Forelimb muscle (tissue), 1 donor: ENCODE measurements at regions not wholly inside any gene's neighbourhood (a gene's known extent, or its start where the extent isn't known, plus 50 kb on each side); places are given as distances from the start of the nearest gene placed in this dataset.

Source experiments
- DNase-seq: peaks from one replicate; pipeline ENCODE4 v3.0.0-alpha.2; 2013; ENCODE audit warnings: low read depth

DNA sequence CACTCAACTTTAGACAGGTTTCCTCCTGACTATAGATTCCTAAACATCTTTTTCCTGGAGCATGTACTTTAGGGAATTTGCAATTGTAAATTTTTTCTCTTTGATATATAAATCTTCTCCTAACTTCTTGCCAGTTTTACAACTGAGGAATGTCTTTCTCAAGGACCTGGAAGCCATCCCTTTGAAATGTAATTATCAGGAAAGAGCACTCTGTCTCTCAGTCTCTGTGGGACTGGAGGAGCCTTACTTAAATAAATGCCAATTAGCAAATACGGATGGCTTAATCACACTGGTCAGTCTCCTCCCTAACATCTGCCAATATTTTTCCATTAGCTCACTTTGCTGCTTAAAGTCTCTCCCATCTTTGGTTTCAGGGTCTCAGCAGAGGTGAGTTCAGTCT lies 344.3 kb upstream of the ARRDC3 start:
- DNase-seq, result no peak

DNA sequence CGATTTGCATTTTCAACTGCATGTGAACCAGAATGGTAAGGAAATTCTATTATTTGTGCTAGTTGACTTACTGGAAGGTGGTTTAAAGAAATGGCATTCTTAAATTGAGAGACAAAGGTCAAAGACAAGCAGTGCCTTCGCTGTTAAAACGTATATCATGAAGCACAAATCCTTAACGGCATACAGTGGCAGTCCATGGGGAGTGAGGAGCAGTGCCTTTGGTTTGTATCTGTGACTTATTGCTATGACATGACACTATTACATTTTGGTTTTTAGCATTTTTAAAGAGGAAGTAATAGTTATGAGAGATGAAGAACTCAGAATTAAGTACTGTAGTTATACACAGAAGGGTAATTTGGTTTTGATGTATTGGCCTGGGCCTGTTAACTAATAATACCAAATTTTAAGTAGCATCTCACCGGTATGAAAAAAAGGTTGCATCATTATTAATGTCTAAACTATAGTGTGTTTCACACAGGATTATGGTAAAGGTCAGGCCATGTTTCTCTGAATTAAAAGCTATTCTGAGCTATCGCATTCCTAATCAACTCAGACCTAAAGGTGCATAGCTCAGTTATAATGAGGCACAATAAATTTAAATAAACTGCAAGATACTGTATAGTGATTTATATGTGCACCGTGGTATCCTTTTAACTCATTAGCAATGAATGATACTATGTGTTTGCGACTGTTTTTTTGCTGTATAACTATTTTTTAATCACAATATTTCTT lies 339.8 kb upstream of the ARRDC3 start:
- DNase-seq, result no peak

DNA sequence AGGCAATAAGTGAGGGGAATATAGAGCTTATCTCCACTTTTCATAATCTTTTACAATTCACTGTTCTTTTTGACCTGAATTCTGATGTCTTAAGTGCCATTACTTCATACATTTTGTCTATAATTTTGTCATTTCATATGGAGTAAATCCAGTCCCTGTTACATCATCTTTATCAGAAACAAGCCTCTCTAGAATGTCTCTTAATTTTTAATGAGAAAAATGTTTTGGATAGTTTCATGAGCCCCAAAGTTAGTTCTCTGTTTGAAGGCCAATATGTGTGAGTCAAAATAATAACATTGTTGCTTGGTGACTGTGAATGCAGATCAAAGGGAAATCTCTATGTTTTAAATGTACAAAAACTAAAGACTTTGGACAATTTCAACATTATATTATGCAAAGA lies 329.6 kb upstream of the ARRDC3 start:
- no peak for DNase-seq

DNA sequence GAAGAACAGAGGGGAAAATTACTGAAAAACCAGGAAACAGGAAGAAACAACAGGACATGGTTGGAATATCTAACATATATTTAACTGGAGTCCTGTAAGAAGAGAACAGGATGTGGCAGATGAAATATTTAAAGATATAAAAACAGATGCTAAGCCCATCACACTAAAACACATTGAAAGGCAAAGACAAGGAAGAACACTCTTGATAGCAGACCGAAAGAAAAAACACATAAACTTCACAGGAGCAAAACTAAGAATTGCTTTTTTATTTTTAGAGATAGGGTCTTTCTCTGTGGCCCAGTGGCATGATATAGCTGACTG lies 324.4 kb upstream of the ARRDC3 start:
- no peak for DNase-seq

DNA sequence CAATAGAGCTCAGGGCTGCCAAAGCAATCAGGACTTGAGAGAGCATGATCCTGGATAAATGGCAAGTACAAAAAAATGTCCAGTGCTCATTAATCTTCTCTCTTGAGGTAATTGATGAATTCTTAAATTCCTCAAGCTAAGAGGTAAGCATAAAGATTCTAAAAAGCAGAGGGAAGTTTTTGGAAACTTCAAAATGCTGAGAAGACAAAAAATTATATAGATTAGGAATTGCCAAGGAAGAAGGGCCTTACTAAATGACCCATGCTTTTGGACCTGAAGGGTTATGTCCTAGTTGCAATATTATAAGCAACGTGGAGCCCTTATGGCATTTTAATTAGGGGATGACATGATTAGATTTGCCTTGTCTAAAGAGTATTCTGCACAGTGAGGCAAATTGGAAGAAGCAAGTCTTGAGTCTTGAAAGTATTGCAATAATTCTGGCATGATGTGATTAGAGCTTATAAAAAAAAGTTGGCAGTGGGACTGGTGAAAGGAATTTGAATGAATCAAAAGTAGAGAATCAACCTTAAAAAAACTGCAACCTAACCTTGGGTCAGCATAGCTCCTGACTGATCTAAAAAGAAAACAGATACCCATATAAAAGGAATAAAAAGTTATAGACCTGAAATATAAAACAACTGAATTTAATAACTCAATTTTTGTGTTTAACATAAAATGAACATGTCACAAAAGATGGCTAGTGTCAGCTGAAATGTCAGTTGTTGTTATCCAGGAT lies 323.8 kb upstream of the ARRDC3 start:
- DNase-seq, result no peak

DNA sequence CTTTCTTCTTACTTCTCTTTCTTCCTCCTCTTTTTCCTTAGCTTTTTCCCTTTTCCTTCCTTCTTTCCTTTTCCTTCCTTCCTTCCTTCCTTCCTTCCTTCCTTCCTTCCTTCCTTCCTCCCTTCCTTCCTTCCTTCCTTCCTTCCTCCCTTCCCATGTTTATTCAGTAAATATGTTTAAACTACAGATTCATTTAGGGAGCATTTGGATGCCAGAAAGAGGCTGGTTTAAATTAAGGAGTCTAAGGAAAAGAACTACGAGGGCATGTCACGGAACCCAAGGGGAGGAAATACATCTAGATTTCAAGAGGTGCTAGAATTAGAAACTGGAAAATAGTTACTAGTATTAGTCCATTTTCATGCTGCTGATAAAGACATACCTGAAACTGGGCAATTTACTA lies 320.0 kb upstream of the ARRDC3 start:
- DNase-seq, result no peak

DNA sequence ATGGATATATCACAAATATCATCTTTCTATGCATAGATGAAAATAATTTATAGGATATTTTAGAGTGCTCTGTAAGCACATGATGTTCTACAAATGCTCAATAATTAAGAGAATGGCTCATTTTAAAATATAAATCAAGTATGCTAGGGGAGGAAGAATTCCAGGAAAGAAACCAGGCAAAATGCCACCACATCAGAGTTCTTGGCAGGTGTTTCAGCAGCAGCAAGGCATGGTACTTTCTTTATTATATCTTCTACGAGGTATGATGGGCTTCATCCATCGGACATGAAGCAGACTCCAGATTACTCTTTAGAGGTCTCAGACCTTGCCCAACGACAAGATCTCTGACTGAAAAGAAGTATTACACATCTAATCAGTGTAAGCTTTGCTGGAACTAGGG lies 316.3 kb upstream of the ARRDC3 start:
- DNase-seq, result no peak

DNA sequence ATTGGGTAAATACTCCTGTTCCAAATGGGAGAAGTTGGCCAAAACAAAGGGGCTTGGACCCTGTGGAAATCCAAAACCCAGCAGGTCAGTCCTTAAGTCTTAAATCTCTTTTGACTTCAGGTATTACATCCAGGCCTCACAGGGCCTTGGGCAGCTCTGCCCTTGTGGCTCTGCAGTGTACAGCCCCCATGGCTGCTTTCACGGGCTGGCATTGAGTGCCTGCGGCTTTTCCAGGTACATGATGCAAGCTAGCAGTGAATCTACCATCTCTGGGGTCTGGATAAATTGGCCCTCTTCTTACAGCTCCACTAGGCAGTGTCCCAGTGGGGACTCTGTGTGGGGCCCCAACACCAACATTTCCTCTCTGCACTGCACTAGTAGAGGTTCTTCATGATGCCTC lies 308.5 kb upstream of the ARRDC3 start:
- DNase-seq, result no peak

DNA sequence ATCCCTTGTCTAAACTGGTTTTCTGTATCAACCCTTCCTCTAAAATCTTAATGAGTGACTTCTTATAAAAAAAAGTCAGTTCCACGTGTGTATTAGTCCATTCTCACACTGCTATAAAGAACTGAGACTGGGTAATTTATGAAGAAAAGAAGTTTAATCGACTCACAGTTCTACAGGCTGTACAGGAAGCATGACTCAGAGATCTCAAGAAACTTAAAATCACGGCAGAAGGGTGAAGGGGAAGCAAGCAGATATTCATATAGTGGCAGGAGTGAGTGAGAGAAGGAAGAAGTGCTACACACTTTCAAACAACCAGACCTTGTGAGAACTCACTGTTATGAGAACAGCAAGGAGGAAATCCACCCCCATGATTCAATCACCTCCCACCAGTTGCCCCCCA lies 307.8 kb upstream of the ARRDC3 start:
- no peak for DNase-seq

DNA sequence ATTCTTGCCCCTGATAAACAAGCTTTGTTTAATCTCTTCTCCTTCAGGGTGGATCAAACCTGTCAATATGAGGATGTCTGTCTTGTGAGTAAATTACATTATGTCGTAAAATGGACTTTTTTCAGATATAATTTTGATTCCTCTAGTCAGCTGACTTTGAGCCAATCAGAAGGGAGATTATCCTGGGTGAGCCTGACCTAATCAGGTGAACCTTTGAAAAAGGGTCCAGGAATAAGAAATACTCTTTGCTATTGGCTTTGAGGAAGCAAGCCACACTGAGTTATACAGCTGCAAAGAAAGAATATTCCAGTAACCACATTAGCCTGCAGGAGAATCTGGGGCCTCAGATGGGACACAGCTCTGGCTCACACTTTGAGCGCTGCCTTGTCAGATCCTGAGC lies 304.3 kb upstream of the ARRDC3 start:
- no peak for DNase-seq

DNA sequence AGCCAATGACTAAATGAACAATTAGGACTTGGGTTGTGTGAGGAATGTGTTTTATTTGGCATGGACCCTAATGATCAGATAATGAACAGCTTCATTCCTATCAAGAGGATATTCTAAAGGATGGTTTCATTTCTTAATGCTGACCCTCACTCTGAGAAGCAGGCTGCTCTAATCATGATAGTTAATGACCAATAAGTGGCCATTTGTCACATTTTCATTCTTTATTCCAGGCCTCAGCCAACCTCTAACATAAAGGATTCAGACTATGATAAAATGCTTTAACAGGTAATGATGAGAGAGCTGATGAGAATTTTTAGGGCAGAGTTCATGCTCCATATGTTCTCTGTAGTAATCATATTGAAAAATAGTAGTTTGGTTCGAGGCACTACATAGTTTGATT lies 301.5 kb upstream of the ARRDC3 start:
- no peak for DNase-seq

DNA sequence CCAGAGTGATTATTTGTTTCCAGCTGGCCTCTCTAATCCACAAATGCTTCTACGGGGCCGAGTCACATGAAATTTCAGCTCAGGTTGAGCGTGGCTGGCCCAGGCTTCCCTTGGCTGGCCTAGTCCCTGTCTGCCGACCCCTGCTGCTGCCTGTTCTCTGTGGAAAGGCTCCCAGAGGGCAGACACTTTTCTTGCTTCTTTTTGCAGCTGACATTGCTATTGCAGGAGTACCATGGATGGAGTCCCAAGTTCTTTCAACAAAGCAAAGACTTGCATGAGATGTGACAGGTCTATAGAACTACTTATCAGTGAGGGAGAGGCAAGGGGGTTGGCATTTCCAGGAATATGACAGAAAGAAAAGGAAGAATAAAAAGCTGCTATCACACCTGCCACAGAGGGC lies 287.4 kb upstream of the ARRDC3 start:
- no peak for DNase-seq

DNA sequence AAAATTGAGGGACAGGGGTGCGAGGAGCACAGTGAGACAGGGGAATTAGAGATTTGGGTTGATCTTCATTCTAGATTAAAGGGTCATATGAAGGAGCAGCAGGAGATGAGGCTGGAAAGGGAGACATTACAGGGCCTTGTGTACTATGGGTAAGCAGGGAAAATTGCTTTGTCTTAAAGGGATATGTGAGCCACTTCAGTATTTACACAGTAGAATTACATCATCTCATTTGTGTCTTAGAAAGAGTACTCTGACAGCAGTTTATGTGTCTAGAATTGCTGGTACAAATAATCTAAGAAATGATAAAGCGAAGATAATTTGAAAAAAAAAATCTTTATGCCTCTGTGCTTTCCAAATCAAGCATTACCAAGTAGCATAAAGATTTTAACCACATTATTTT lies 287.0 kb upstream of the ARRDC3 start:
- no peak for DNase-seq

DNA sequence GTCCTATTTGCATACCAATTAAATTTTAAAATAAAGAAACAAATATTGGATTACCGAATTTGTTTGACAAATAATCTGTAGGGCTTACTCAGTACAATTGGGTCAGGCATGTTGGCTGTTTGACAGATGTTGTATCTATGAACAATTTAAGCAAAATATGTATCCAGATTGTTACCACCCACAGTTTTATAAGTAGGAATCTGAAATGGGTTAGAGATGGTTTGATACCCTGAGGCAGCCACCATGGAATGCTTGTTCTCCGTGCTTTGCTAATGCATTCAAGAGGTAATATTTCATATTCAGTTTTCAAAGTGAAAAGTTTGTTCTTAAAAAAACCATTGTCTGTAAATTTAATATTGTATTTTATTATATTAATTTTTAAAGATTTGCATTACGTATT lies 285.1 kb upstream of the ARRDC3 start:
- no peak for DNase-seq

DNA sequence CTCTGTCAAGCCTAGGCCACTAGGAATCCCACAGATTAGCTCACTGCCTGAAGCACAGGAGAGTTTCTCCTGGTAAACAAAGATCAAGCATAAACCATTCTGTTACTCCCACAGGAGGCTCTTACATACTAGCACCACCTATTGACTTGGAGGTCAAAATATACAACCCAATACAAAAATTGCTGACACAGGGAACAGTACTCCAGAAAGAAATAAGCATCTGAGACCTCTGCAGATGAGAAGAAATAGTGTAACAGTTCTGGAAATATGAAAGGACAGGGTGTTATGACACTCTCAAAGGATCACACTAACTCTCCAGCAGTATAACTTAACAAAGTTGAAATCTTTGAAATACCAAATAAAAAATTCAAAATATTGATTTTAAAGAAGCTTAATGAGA lies 269.6 kb upstream of the ARRDC3 start:
- no peak for DNase-seq

DNA sequence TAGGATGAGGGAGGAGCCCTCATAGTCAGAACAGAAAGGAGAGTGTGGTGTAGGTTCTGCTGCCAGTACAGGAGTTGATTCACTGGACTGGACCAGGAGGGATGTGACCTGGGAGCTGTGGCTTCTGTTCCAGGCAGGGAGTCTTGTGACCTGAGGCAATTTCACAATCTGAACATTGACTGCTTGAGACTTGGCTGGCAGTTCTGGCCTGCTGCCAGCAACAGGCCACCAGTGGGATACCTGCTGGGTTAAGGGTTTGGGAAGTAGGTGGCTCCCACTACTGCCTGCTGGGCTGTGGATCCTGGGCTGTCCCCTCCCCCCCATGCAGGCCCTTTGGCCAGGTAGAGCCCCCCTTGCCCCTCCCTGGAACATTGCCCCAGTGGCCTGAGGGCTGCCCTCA lies 268.6 kb upstream of the ARRDC3 start:
- DNase-seq, result no peak

DNA sequence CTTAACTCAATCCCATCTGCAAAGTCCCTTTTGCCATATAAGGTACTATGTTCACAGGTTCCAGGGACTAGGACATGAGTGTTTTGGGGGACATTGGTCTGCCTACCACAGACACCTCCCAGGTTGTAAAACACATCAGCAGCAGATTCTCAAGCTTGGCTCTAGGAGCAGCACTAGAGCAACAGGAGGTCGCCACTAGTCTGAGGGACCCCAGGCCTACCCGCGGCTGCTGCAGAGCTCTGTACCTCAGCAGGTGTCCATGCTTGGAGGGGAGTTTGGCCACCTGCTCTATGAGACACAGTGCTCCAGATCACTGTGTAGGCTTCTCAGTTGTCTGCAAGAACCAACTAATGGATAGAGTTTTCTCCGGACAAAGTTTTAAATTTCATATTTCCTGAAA lies 262.2 kb upstream of the ARRDC3 start:
- DNase-seq, result no peak

DNA sequence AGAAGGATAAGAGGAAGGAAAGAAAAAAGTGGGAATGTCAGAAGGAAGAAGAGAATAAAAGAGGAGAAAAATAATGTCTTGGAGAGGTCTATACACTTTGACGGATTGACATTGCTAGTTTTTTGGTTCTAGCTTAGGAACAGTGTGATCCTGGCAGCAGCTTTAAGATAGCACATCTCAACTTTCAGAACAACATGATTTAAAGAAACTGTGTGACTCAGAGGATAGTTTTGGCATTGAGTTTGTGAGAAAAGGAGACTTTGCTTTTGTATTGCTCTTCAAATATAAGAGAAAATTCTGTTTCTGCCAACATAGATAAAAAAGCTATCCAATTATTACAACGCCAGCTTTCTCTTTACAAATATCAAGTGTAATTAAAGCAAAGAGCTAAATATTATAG lies 260.7 kb upstream of the ARRDC3 start:
- DNase-seq, result no peak

DNA sequence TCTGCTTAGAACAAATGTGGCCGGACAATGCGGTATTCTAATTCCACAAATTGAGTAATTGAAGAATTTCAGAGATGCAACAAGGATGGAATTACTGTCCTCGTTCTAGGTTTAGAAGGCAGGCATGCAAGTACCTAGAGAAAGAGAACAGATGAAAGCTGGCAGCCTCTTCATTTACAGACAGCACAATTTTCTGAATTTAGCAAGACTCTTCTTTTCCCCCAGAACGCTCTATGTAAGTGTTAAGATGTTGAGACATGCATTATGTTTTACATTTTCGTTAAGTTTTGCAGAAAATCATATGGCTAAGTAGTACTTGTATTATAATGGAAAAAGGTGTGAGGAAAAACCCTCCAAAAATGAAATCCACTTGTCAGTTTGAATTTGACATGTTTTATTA lies 259.5 kb upstream of the ARRDC3 start:
- no peak for DNase-seq

DNA sequence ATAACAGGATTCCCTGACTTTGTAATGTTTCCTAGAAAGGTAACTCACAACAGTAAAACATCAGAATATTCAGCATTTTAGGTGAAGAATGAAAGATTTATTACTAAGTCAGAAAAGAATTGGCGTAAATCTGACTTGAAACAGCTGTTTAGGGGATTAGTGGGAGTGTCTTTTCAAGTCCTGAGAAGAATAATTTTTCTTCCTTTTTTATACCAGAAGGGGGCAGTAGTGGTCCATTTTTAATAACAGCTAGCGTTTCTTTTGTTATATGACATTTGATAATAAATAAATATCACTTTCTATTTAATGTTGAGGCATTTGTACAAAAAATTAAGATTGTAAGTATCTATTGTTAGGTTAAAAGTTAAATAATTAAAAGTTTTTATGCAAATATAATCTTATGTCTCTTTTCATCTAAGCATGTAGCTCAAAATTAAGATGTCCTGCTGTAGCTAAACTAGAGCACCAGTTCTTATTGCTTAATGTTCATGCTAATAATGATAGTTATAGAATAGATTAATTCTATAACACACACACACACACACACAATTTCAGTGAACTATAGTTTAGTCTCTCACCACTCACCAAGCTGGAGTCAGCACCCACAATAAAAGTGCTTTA lies 258.7 kb upstream of the ARRDC3 start:
- peak; percentile 14 for DNase-seq

DNA sequence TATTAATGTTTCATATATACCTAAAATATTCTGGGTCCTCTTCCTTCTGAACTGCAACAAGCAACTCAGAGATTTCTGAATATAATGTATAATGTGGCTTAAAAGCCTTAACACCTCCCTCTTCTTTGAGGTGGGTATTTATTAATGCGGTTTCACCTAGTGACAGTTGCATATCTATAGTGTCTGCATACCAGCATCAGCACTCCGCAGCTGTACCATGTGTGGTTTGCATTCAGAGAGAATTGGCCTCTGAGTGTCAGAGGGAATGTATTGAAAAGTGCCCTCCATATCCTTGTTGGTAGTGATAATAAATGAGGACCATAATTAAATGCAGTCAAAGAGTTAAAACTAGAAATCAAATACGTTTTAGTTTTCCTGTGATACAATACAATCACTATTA lies 256.6 kb upstream of the ARRDC3 start:
- no peak for DNase-seq

DNA sequence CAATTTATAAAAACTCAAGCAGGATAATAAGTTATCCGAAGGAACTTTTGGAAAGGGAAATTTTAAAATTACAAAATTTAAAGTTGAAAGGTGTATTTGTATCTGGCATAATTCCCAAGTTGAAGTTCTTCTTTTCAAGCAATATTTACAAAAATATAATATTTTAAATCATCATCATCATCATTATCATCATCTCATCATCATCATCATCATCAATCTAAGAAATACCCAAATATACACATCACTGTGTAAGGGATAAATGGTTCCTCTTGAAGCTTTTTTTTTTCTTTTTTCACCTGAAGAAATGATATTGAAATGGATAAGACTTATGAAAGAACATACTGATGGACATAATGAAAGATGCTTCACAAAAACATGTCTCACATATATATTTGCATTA lies 254.9 kb upstream of the ARRDC3 start:
- DNase-seq, result no peak

DNA sequence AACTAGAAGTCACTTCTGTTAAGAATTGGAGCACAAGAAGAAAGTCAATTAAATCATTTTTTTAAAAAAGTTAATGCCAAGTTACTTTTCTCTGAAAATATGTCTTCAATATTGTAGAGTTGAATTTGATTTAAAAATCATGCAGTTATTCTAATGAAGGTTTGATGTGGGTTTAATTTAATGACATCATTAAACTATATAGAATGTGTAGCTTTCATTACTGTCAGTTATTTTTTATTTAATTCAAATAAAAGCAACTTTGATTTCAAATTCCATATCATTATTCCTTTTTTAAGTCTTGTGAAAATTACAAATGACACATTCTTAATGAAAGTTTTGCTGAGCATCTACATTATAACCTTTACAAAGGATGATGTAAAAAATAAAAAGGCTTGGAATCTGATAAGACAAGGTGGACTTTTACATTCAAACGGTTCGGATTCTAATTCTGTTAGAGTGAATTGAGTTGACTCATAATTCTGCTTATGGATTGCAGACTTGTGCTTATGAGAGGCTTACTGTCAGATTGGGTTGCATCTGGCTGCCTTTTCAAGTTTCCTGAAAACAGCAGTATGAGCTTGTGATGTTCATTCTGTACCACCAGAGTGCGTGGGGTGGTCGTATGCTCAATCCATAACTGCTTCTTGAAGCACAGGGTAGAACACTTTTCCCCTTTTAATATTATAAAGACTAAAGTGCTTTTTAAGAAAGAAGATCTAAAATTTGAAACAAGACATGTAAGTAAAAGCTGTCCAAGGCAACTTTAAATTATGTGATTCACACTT lies 253.0 kb upstream of the ARRDC3 start:
- no peak for DNase-seq
